ENCODE measurements at regions not wholly inside any gene's neighbourhood (a gene's known extent, or its start where the extent isn't known, plus 50 kb on each side); places are given as distances from the start of the nearest gene placed in this dataset.
"Not testable (repeated sequence)": the region's sequence is repeated elsewhere in the genome, so short reads cannot be mapped to it uniquely, and the experiment has no call there.

DNA sequence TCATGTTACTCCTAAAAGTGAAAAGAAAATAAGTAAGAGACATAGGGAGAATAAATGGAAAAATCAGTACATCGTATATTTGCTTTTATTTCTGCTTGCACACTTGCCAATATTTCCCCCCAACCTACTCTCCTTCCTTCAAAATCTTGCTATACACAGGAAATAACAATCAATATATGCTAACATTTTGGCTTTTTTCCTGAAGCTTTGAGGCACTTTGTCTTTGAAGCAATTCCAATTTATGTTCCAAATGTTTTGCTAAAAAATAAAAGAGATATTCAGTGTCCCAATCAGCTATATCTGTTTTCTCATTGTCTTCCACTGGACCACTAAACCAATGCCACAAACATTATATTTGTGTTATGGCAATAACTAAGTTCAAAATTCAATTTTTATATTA is 184.0 kb upstream of the NEGR1 start:
- no peak for DNase-seq
- TF ChIP-seq GATA1 (IDR thresholded peaks at IDR 0.05; ENCODE audit: low read depth, low read length) (no peak), POLR2A (IDR thresholded peaks at IDR 0.05; ENCODE audit: low read length) (no peak)

DNA sequence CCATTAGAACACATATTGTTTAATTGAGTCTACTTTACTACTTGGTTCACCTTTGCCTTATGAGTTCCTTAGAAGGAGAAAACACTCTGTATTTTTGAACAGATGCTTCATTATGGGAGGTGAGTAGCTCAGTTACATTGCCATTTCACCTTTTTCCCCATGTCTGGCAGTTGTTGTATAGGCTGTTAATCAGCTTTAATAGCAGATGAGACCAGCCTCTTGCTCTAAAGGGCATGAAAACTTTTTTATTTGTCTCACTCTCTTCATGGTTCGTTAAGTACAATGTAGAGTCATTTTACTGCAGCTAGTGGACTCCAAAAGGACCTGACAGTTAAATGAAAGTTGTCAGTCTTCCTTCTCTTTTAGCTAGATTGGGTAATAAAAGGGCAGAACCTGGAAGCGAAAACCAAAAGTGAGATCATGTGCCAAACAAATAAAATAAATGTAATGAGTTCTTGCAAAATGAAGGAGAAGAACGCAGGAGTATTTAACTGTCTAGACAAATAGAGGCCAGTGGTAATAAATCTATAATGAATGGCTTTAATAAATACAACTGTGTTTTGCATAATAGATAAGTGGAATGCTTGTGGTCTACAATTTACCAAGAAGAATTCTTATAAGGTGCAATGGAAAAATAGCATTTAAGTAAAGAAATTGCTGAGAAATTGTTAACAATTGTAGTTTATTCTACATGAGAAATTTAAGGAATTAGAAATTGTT is 180.0 kb upstream of the NEGR1 start:
- DNase-seq = no peak
- TF ChIP-seq GATA1 (IDR thresholded peaks at IDR 0.05; ENCODE audit: low read depth, low read length) = no peak
- no peak for TF ChIP-seq POLR2A (IDR thresholded peaks at IDR 0.05; ENCODE audit: low read length)

DNA sequence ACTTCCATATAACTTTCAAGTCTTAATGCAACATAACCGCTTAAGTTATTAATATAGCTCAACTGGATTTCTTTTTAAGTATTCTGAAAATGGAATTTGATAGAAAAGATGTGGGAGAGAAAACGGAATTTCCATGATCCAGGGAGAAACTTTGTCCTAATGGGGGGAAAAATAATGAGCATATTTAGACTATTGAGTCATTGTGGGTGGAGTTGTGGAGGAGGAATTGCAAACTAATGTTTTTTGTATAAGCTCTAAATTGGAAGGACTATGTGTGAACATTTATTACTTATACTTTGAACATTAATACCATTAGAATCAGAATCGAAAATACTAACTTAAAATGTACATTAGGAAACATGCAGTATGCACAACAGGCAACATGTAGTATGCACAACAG is 159.9 kb upstream of the NEGR1 start:
- DNase-seq = no peak
- TF ChIP-seq POLR2A (IDR thresholded peaks at IDR 0.05; ENCODE audit: low read length) (no peak), GATA1 (IDR thresholded peaks at IDR 0.05; ENCODE audit: low read depth, low read length) (no peak)

GRCh38 chr1:72439036-72439435 is 156.7 kb upstream of the NEGR1 start:
- TF ChIP-seq POLR2A (IDR thresholded peaks at IDR 0.05; ENCODE audit: low read length) (no peak), GATA1 (IDR thresholded peaks at IDR 0.05; ENCODE audit: low read depth, low read length) (no peak)
- DNase-seq = no peak

- TF ChIP-seq POLR2A (IDR thresholded peaks at IDR 0.05; ENCODE audit: low read length) = no peak
- no peak for TF ChIP-seq GATA1 (IDR thresholded peaks at IDR 0.05; ENCODE audit: low read depth, low read length)
- DNase-seq = no peak
Measured at GRCh38 chr1:72438270-72438669, 155.9 kb upstream of the NEGR1 start.

GRCh38 chr1:72435025-72435424 is 152.7 kb upstream of the NEGR1 start:
- TF ChIP-seq POLR2A (IDR thresholded peaks at IDR 0.05; ENCODE audit: low read length) (no peak), GATA1 (IDR thresholded peaks at IDR 0.05; ENCODE audit: low read depth, low read length) (no peak)
- DNase-seq = no peak

GRCh38 chr1:72434070-72434469 is 151.7 kb upstream of the NEGR1 start:
- DNase-seq = no peak

GRCh38 chr1:72433591-72433990 is 151.3 kb upstream of the NEGR1 start:
- TF ChIP-seq GATA1 (IDR thresholded peaks at IDR 0.05; ENCODE audit: low read depth, low read length) (no peak), POLR2A (IDR thresholded peaks at IDR 0.05; ENCODE audit: low read length) (no peak)
- DNase-seq = no peak

More at GRCh38 chr1:72434070-72434469, 151.7 kb upstream of the NEGR1 start:
- TF ChIP-seq GATA1 (IDR thresholded peaks at IDR 0.05; ENCODE audit: low read depth, low read length) (no peak), POLR2A (IDR thresholded peaks at IDR 0.05; ENCODE audit: low read length) (no peak)

DNA sequence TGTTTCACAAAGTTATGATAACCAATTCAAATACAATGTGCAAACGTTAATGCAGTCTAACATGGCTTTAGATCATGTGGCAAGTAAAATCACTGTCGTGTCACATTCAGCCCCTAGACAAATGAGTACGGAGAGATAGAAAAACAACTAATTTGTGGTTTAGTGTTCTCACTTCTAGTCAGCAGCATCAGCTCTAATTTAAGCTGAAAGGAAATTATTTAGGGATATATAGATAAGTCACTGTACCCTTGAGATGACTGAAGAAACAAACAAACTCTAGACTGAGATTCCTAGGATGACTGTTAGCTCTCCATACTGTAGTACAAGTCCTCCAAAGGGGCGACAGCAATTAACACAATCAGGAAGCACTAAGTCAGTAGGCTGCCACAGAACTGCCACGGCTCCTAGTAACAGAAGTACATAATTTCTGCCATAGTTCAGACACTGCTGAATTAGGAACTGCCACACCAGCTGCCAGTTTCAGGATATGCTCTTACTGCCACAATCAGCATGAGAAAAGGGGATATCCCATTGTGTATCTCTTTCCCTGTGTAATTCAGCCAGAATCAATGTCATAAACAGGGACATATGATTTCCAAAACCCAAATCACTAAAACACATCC is 150.4 kb upstream of the NEGR1 start:
- DNase-seq = no peak
- TF ChIP-seq POLR2A (IDR thresholded peaks at IDR 0.05; ENCODE audit: low read length) = no peak
- TF ChIP-seq GATA1 (IDR thresholded peaks at IDR 0.05; ENCODE audit: low read depth, low read length) = no peak

- TF ChIP-seq POLR2A (IDR thresholded peaks at IDR 0.05; ENCODE audit: low read length) (no peak), GATA1 (IDR thresholded peaks at IDR 0.05; ENCODE audit: low read depth, low read length) (no peak)
- no peak for DNase-seq
Measured at GRCh38 chr1:72431810-72432209, 149.5 kb upstream of the NEGR1 start.

DNA sequence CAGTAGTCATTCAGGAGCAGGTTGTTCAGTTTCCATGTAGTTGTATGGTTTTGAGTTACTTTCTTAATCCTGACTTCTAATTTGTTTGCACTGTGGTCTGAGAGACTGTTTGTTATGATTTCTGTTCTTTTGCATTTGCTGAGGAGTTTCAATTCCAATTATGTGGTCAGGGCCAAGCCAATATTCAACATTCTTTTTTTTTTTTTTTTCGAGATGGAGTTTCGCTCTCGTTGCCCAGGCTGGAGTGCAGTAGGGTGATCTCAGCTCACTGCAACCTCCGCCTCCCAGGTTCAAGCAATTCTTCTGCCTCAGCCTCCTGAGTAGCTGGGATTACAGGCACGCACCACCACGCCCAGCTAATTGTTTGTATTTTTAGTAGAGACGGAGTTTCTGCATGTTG is 145.9 kb upstream of the NEGR1 start:
- DNase-seq = not testable (repeated sequence)

GRCh38 chr1:72419229-72419628 is 136.9 kb upstream of the NEGR1 start:
- TF ChIP-seq POLR2A (IDR thresholded peaks at IDR 0.05; ENCODE audit: low read length) (no peak), GATA1 (IDR thresholded peaks at IDR 0.05; ENCODE audit: low read depth, low read length) (no peak)

GRCh38 chr1:72412286-72412685 is 129.9 kb upstream of the NEGR1 start:
- TF ChIP-seq POLR2A (IDR thresholded peaks at IDR 0.05; ENCODE audit: low read length) (no peak), GATA1 (IDR thresholded peaks at IDR 0.05; ENCODE audit: low read depth, low read length) (no peak)

More at GRCh38 chr1:72419229-72419628, 136.9 kb upstream of the NEGR1 start:
- DNase-seq = no peak

DNA sequence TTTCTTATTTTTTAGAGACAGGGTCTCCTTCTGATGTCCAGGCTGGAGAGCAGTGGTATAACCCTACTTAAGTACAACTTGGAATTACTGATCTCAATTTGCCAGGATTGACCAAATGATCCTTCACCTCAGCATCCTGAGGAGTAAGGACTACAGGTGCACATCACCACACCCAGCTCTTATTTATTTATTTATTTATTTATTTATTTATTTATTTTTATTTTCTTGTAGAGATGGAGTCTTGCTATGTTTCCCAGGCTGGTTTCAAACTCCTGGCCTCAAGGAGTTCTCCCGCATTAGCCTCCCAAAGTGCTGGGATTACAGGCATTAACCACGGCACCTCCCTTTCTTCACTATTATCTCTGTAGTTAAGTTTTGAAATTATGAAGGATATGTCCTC is 117.5 kb upstream of the NEGR1 start:
- TF ChIP-seq GATA1 (IDR thresholded peaks at IDR 0.05; ENCODE audit: low read depth, low read length) = no peak
- no peak for TF ChIP-seq POLR2A (IDR thresholded peaks at IDR 0.05; ENCODE audit: low read length)
- no peak for DNase-seq

More at GRCh38 chr1:72412286-72412685, 129.9 kb upstream of the NEGR1 start:
- DNase-seq = no peak

GRCh38 chr1:72397786-72398185 is 115.4 kb upstream of the NEGR1 start:
- no peak for DNase-seq
- TF ChIP-seq POLR2A (IDR thresholded peaks at IDR 0.05; ENCODE audit: low read length) = no peak
- TF ChIP-seq GATA1 (IDR thresholded peaks at IDR 0.05; ENCODE audit: low read depth, low read length) = no peak

Data from erythroblast (primary cell).